ENCODE measurements at regions not wholly inside any gene's neighbourhood (a gene's known extent, or its start where the extent isn't known, plus 50 kb on each side); places are given as distances from the start of the nearest gene placed in this dataset.

GRCh38 chr16:9539346-9539745 lies 447.9 kb downstream of the HAPSTR1 start:
- no peak for TF ChIP-seq EZH2 (IDR thresholded peaks at IDR 0.05; ENCODE audit: borderline replicate concordance, low read depth, low read length, severe bottlenecking)
- no peak for TF ChIP-seq CTCF (IDR thresholded peaks at IDR 0.05; ENCODE audit: borderline replicate concordance, extremely low read depth, low read length, poor library complexity, severe bottlenecking)

All from DND-41 (cell line).